ENCODE measurements at regions not wholly inside any gene's neighbourhood (a gene's known extent, or its start where the extent isn't known, plus 50 kb on each side); places are given as distances from the start of the nearest gene placed in this dataset.

DNA sequence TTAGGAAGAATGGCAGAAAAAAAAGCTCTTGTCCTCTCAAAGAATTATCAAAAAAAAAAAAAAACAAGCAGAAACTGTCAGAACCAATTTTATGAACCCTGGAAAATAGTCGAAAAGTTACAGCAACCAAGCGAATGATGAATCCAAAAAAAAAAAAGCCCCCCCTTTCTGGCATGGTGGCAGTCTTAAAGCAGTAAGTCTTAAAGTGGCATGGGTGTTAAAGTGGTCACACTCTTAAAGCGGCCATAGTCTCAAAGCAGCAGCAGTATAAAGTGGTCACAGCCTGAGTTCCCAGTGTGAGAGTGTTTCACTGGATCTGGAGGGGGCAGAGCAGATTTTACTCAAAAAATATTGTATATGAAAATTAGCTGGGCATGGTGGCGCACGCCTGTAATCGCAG, 96.8 kb upstream of the RAB18 start:
- TF ChIP-seq, protein P1, sequence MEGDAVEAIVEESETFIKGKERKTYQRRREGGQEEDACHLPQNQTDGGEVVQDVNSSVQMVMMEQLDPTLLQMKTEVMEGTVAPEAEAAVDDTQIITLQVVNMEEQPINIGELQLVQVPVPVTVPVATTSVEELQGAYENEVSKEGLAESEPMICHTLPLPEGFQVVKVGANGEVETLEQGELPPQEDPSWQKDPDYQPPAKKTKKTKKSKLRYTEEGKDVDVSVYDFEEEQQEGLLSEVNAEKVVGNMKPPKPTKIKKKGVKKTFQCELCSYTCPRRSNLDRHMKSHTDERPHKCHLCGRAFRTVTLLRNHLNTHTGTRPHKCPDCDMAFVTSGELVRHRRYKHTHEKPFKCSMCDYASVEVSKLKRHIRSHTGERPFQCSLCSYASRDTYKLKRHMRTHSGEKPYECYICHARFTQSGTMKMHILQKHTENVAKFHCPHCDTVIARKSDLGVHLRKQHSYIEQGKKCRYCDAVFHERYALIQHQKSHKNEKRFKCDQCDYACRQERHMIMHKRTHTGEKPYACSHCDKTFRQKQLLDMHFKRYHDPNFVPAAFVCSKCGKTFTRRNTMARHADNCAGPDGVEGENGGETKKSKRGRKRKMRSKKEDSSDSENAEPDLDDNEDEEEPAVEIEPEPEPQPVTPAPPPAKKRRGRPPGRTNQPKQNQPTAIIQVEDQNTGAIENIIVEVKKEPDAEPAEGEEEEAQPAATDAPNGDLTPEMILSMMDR (IDR thresholded peaks at IDR 0.05): no peak
- TF ChIP-seq POLR2A (IDR thresholded peaks at IDR 0.05): no peak
